ENCODE measurements at regions not wholly inside any gene's neighbourhood (a gene's known extent, or its start where the extent isn't known, plus 50 kb on each side); places are given as distances from the start of the nearest gene placed in this dataset.

- no peak for DNase-seq
- intact Hi-C loops (cut with DNase I), result no loop called here
These were observed 190.9 kb downstream of the FAT4 start for GRCh38 chr4:125505621-125506020.

GRCh38 chr4:125507141-125507540 lies 192.4 kb downstream of the FAT4 start:
- DNase-seq, result no peak
- intact Hi-C loops (cut with DNase I), result no loop called here

- intact Hi-C loops (cut with DNase I), result no loop called here
- no peak for DNase-seq
These were observed 197.0 kb downstream of the FAT4 start for GRCh38 chr4:125511715-125512114.

- intact Hi-C loops (cut with DNase I), result no loop called here
- DNase-seq, result no peak
These were observed 200.3 kb downstream of the FAT4 start for GRCh38 chr4:125515016-125515415.

- DNase-seq, result no peak
- intact Hi-C loops (cut with DNase I), result no loop called here
These were observed 203.1 kb downstream of the FAT4 start for GRCh38 chr4:125517831-125518230.

- no peak for DNase-seq
- intact Hi-C loops (cut with DNase I), result no loop called here
These were observed 203.5 kb downstream of the FAT4 start for GRCh38 chr4:125518281-125518680.

GRCh38 chr4:125519371-125520146 lies 204.8 kb downstream of the FAT4 start:
- DNase-seq, result no peak
- intact Hi-C loops (cut with DNase I), result no loop called here

- intact Hi-C loops (cut with DNase I), result no loop called here
- DNase-seq, result no peak
These were observed 205.7 kb downstream of the FAT4 start for GRCh38 chr4:125520258-125520990.

GRCh38 chr4:125522588-125522987 lies 207.8 kb downstream of the FAT4 start:
- DNase-seq, result peak in 1 of 10 donors; percentile 48
- intact Hi-C loops (cut with DNase I), result no loop called here

- peak in 3 of 10 donors; percentile 56 to 71 (median 66) for DNase-seq
- intact Hi-C loops (cut with DNase I), result no loop called here
These were observed 208.2 kb downstream of the FAT4 start for GRCh38 chr4:125522992-125523391.

- DNase-seq, result no peak
- intact Hi-C loops (cut with DNase I), result no loop called here
These were observed 211.7 kb downstream of the FAT4 start for GRCh38 chr4:125526420-125526819.

GRCh38 chr4:125527681-125528080 lies 212.9 kb downstream of the FAT4 start:
- intact Hi-C loops (cut with DNase I), result no loop called here
- no peak for DNase-seq

- intact Hi-C loops (cut with DNase I), result no loop called here
- no peak for DNase-seq
These were observed 214.3 kb downstream of the FAT4 start for GRCh38 chr4:125529071-125529470.

- intact Hi-C loops (cut with DNase I), result no loop called here
- no peak for DNase-seq
These were observed 223.9 kb downstream of the FAT4 start for GRCh38 chr4:125538670-125539069.

GRCh38 chr4:125539691-125540090 lies 224.9 kb downstream of the FAT4 start:
- intact Hi-C loops (cut with DNase I), result no loop called here
- DNase-seq, result no peak

- intact Hi-C loops (cut with DNase I), result no loop called here
- no peak for DNase-seq
These were observed 227.2 kb downstream of the FAT4 start for GRCh38 chr4:125541836-125542385.

GRCh38 chr4:125546272-125546671 lies 231.5 kb downstream of the FAT4 start:
- peak in 2 of 10 donors; percentile 49 to 55 for DNase-seq

GRCh38 chr4:125547836-125548235 lies 233.1 kb downstream of the FAT4 start:
- DNase-seq, result no peak
- intact Hi-C loops (cut with DNase I), result no loop called here

More at GRCh38 chr4:125546272-125546671, 231.5 kb downstream of the FAT4 start:
- intact Hi-C loops (cut with DNase I), result no loop called here

- DNase-seq, result no peak
- intact Hi-C loops (cut with DNase I), result no loop called here
These were observed 236.0 kb downstream of the FAT4 start for GRCh38 chr4:125550769-125551168.

- intact Hi-C loops (cut with DNase I), result no loop called here
- no peak for DNase-seq
These were observed 236.7 kb downstream of the FAT4 start for GRCh38 chr4:125551466-125551865.

- intact Hi-C loops (cut with DNase I), result no loop called here
- no peak for DNase-seq
These were observed 237.2 kb downstream of the FAT4 start for GRCh38 chr4:125551967-125552366.

GRCh38 chr4:125572601-125573000 lies 257.8 kb downstream of the FAT4 start:
- DNase-seq, result no peak
- intact Hi-C loops (cut with DNase I), result no loop called here
